H9 (cell line): ENCODE measurements at regions not wholly inside any gene's neighbourhood (a gene's known extent, or its start where the extent isn't known, plus 50 kb on each side); places are given as distances from the start of the nearest gene placed in this dataset.

Experiments
- DNase-seq: peaks from one replicate; pipeline ENCODE4 v3.0.0-alpha.2; 2017
- H2AFZ ChIP-seq: one replicate; pipeline ENCODE4 v1.6.1; 2013; ENCODE audit warnings: mild to moderate bottlenecking, low read length, control low read depth, moderate library complexity
- H2AK5ac ChIP-seq: 2 replicates; pipeline ENCODE4 v1.6.1; 2013; ENCODE audit warnings: low read length, control low read depth, mixed read lengths; ENCODE audit not compliant: insufficient read length
- H2BK120ac ChIP-seq: one replicate; pipeline ENCODE4 v1.6.1; 2013; ENCODE audit warnings: low read depth, mild to moderate bottlenecking, low read length, control low read depth, inconsistent platforms; ENCODE audit not compliant: poor library complexity, severe bottlenecking
- H2BK12ac ChIP-seq: 2 replicates; pipeline ENCODE4 v1.6.1; 2013; ENCODE audit warnings: low read length, control low read depth, mixed read lengths, low read depth; ENCODE audit not compliant: insufficient read length
- H2BK15ac ChIP-seq: 2 replicates; pipeline ENCODE4 v1.6.1; 2013; ENCODE audit warnings: low read depth, low read length, control low read depth
- H2BK20ac ChIP-seq: one replicate; pipeline ENCODE4 v1.6.1; 2013; ENCODE audit warnings: low read depth, mild to moderate bottlenecking, low read length, control low read depth, inconsistent platforms; ENCODE audit not compliant: poor library complexity, severe bottlenecking
- H2BK5ac ChIP-seq: 2 replicates; pipeline ENCODE4 v1.6.1; 2013; ENCODE audit warnings: low read length, control low read depth, mixed read lengths; ENCODE audit not compliant: insufficient read length
- H3K14ac ChIP-seq: 2 replicates; pipeline ENCODE4 v1.6.1; 2013; ENCODE audit warnings: low read length, control low read depth; ENCODE audit not compliant: insufficient read depth
- H3K18ac ChIP-seq: 2 replicates; pipeline ENCODE4 v1.6.1; 2013; ENCODE audit warnings: low read depth, mild to moderate bottlenecking, mixed read lengths, low read length, control low read depth; ENCODE audit not compliant: insufficient read length
- H3K23ac ChIP-seq: 2 replicates; pipeline ENCODE4 v1.6.1; 2013; ENCODE audit warnings: low read length, control low read depth, mixed read lengths, low read depth; ENCODE audit not compliant: insufficient read length
- H3K23me2 ChIP-seq: 2 replicates; pipeline ENCODE4 v1.6.1; 2013; ENCODE audit warnings: low read depth, mild to moderate bottlenecking, mixed read lengths, low read length, control low read depth; ENCODE audit not compliant: insufficient read length, poor library complexity, severe bottlenecking
- H3K27ac ChIP-seq: 2 replicates; pipeline ENCODE4 v1.5.1; 2013; ENCODE audit warnings: low read length, control low read depth, mixed read lengths, low read depth; ENCODE audit not compliant: insufficient read length
- H3K27me3 ChIP-seq: 2 replicates; pipeline ENCODE4 v1.6.1; 2013; ENCODE audit warnings: low read length, control low read depth, inconsistent platforms; ENCODE audit not compliant: insufficient read depth
- H3K4ac ChIP-seq: 2 replicates; pipeline ENCODE4 v1.6.1; 2013; ENCODE audit warnings: low read depth, mild to moderate bottlenecking, control low read depth, inconsistent platforms, low read length, moderate library complexity
- H3K4me1 ChIP-seq: 2 replicates; pipeline ENCODE4 v1.6.1; 2013; ENCODE audit warnings: low read length, control low read depth, inconsistent platforms; ENCODE audit not compliant: insufficient read depth
- H3K4me2 ChIP-seq: 2 replicates; pipeline ENCODE4 v1.6.1; 2013; ENCODE audit warnings: low read length, control low read depth, mixed read lengths; ENCODE audit not compliant: insufficient read length, insufficient read depth
- H3K56ac ChIP-seq: 2 replicates; pipeline ENCODE4 v1.6.1; 2013; ENCODE audit warnings: low read depth, mild to moderate bottlenecking, mixed read lengths, low read length, control low read depth; ENCODE audit not compliant: insufficient read length
- H3K79me1 ChIP-seq: 2 replicates; pipeline ENCODE4 v1.6.1; 2013; ENCODE audit warnings: low read depth, mild to moderate bottlenecking, moderate library complexity, low read length, control low read depth, inconsistent platforms; ENCODE audit not compliant: insufficient read depth, poor library complexity, severe bottlenecking
- H3K79me2 ChIP-seq: 2 replicates; pipeline ENCODE4 v1.6.1; 2013; ENCODE audit warnings: low read length, control low read depth, inconsistent platforms; ENCODE audit not compliant: insufficient read depth
- H3K9ac ChIP-seq: 2 replicates; pipeline ENCODE4 v1.6.1; 2013; ENCODE audit warnings: low read length, control low read depth, mixed read lengths; ENCODE audit not compliant: insufficient read length; ENCODE audit errors: extremely low read depth
- H3K9me3 ChIP-seq: one replicate; pipeline ENCODE4 v1.6.1; 2013; ENCODE audit warnings: low read depth, low read length, inconsistent platforms; ENCODE audit not compliant: control insufficient read depth
- H3T11ph ChIP-seq: one replicate; pipeline ENCODE4 v1.6.1; 2013; ENCODE audit warnings: mild to moderate bottlenecking, low read length, control low read depth, inconsistent platforms
- H4K20me1 ChIP-seq: one replicate; pipeline ENCODE4 v1.6.1; 2013; ENCODE audit not compliant: control insufficient read depth, insufficient read length, insufficient read depth
- H4K5ac ChIP-seq: 2 replicates; pipeline ENCODE4 v1.6.1; 2013; ENCODE audit warnings: low read depth, mild to moderate bottlenecking, mixed read lengths, low read length, control low read depth; ENCODE audit not compliant: insufficient read length
- H4K8ac ChIP-seq: replicated peaks from 2 replicates; pipeline ENCODE4 v1.6.1; 2013; ENCODE audit warnings: low read length, control low read depth, mixed read lengths, low read depth; ENCODE audit not compliant: insufficient read length
- H4K91ac ChIP-seq: 2 replicates; pipeline ENCODE4 v1.6.1; 2013; ENCODE audit warnings: low read depth, mild to moderate bottlenecking, moderate library complexity, mixed read lengths, low read length, control low read depth; ENCODE audit not compliant: insufficient read length
- H3K27ac Mint-ChIP-seq, 3 experiments: 2 replicates in 2 of 3; 3 replicates in 1 of 3; pipeline ENCODE4 v1.8.0; 2020 to 2021; ENCODE audit warnings: mixed read lengths in 3 of 3, mild to moderate bottlenecking in 1 of 3, moderate library complexity in 1 of 3
- H3K27me3 Mint-ChIP-seq: 2 replicates; pipeline ENCODE4 v1.8.0; 2021; ENCODE audit warnings: low read depth, mild to moderate bottlenecking, moderate library complexity, mixed read lengths
- H3K36me3 Mint-ChIP-seq, 3 experiments: 2 replicates in 2 of 3; 3 replicates in 1 of 3; pipeline ENCODE4 v1.8.0; 2020 to 2021; ENCODE audit warnings: low read depth in 3 of 3, mixed read lengths in 3 of 3; ENCODE audit not compliant: insufficient read depth in 1 of 3
- H3K4me1 Mint-ChIP-seq, 2 experiments: 2 replicates each; pipeline ENCODE4 v1.8.0; 2020; ENCODE audit warnings: mixed read lengths in 2 of 2
- H3K4me3 Mint-ChIP-seq, 2 experiments: 2 replicates in 1 of 2; 3 replicates in 1 of 2; pipeline ENCODE4 v1.8.0; 2020 to 2021; ENCODE audit warnings: mild to moderate bottlenecking in 2 of 2, mixed read lengths in 2 of 2, moderate library complexity in 1 of 2
- H3K9me3 Mint-ChIP-seq, 2 experiments: 2 replicates in 1 of 2; 3 replicates in 1 of 2; pipeline ENCODE4 v1.8.0; 2020; ENCODE audit warnings: mild to moderate bottlenecking in 2 of 2, mixed read lengths in 2 of 2, moderate library complexity in 1 of 2
- CTCF ChIP-seq: fragments of 200-600 bp; sonication (generic); conservative IDR thresholded peaks from 3 replicates; pipeline ENCODE4 v1.8.0; 2021; ENCODE audit warnings: antibody characterized with exemption, mild to moderate bottlenecking
- WGBS: extraction: QIAGEN DNeasy Blood & Tissue Kit; methylation state at CpG from one replicate; pipeline ENCODE4 v1.1.7; 2013; ENCODE audit warnings: missing lambda C conversion rate, low lambda C conversion rate, mixed read lengths; ENCODE audit not compliant: insufficient read length; ENCODE audit errors: extremely low coverage; 5-methylcytosine and 5-hydroxymethylcytosine counted together

DNA sequence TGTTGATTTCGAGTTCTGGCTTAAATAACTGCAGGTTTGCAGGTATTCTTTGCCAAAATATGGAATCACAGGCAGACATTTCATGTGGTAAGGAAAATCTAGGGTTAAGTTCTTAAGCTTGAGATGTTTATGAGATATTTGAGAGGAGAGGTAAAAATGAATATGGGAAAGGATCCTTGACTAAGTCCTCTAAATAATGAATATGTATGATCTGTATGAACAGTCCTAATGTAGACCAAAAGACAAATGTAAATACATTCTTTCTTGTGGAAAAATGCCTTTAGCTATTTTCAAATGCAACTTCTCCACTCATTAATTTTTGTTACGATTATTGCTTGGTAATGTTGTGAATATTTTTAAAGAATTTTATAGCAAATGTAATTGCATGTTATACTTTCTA lies 1632.6 kb downstream of the SUCLG1 start:
- Mint-ChIP-seq H3K4me1 (peaks cover 5 to 8% of the 10 kb centered on the region in 2 experiments), H3K27ac (no peak overlapping the region), H3K36me3 (no peaks in the 10 kb centered on the region)

More for the DNA sequence above, 1632.6 kb downstream of the SUCLG1 start:
- Histone ChIP-seq H2BK20ac (no peak overlapping the region), H4K91ac (no peak overlapping the region), H2BK12ac (no peak overlapping the region), H3K9ac (no peak overlapping the region), H2BK5ac (no peak overlapping the region), H3K23me2 (no peaks in the 10 kb centered on the region), H3K27ac (no peak overlapping the region), H3K23ac (no peak overlapping the region), H4K8ac (no peak overlapping the region), H3T11ph (no peak overlapping the region), H2BK15ac (no peak overlapping the region), H2AFZ (no peak overlapping the region), H2BK120ac (no peak overlapping the region), H3K9me3 (no peaks in the 10 kb centered on the region), H2AK5ac (no peak overlapping the region), H4K5ac (no peak overlapping the region), H3K79me1 (no peaks in the 10 kb centered on the region), H4K20me1 (no peaks in the 10 kb centered on the region), H3K56ac (no peak overlapping the region), H3K4me1 (no peaks in the 10 kb centered on the region), H3K14ac (no peak overlapping the region), H3K4me2 (no peak overlapping the region), H3K27me3 (no peaks in the 10 kb centered on the region), H3K18ac (no peak overlapping the region), H3K4ac (no peak overlapping the region), H3K79me2 (no peaks in the 10 kb centered on the region)
- no peaks in the 10 kb centered on the region for H3K9me3 Mint-ChIP-seq
- no peak for TF ChIP-seq CTCF
- no peak for DNase-seq
- no peak overlapping the region for H3K4me3 Mint-ChIP-seq
- 100% methylated on average over 1 of the region's 2 CpGs for WGBS
- H3K27me3 Mint-ChIP-seq = no peaks in the 10 kb centered on the region
